HG03439 (cell line): ENCODE measurements at regions not wholly inside any gene's neighbourhood (a gene's known extent, or its start where the extent isn't known, plus 50 kb on each side); places are given as distances from the start of the nearest gene placed in this dataset.

ENCODE experiments used
- ATAC-seq: cut with Tn5 transposase; IDR thresholded peaks from one replicate; pipeline ENCODE4 v1.9.1; 2021; ENCODE audit warnings: mild to moderate bottlenecking, moderate library complexity; ENCODE audit not compliant: unreplicated experiment

GRCh38 chr11:104462341-104462740 lies 298.4 kb upstream of the PDGFD start:
- ATAC-seq = no peak

DNA sequence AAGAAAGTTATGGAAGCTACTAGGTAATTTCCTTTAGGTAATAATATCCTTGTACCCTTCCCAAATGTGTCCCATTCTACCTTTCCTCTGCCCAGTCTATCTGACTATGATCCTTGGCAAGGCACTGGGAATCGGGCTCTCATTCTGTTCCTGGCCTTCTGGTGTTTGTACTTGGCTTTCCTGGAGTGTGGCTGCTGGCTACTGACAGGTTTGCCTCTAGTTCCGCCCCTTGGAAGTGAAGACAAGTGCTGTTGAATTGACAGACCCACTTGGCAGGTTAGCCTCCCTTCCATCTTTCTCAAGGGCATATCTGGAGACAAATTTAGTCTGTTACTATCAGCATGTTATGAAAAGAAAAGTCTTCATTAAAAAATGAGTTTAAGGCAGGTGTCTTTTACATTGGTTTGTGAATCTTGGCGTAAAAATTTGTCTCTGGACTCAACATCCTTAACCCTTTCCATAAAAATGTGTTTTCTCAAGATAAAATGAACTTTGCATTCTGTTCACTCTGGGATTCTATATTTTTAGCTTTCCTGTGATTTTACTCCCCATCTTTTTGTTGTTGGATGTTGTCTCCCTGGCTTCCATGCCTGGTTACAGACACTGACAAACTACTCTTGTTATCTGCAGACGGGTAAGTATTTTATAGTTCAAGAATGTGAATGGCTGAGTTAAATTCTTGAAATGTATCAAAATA lies 287.4 kb upstream of the PDGFD start:
- no peak for ATAC-seq

- ATAC-seq = no peak
Observed at GRCh38 chr11:104443387-104443786, 279.4 kb upstream of the PDGFD start.

DNA sequence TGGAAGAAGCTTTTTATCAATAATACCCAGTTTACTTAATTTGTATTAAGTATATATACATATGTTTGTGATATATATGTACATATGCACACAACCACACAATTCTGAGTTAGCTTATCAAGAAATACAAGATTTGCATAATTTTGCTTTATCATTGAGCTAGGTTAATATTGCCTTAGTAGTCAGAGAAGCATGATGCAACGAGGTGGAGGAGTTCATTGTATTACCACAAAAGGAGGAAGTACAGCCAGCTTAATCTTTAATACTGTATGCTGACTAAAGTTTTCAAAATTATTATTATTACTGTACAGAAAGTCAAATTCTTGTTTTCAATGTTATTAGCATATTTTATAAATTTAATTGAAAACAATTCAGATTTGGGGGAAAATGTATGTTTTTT lies 278.4 kb upstream of the PDGFD start:
- ATAC-seq = no peak

GRCh38 chr11:104435494-104435893 lies 271.5 kb upstream of the PDGFD start:
- ATAC-seq = no peak

DNA sequence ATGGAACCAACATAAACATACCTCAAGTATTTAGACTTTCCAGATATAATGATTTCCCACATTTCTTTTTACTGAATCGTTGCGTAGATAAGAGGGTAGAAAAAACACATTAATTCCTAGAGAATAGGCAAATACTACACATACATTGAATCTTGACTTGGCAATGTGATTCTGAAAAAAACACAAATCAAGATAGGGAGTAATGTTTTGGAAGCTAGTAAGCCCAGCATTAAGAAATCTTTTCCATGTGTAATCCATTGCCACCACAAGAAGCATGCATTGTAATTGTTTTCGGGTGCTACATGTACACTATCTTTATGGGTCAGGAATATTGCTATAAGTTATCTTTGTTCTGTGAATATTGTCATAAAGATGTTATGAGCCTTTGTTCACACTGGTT lies 269.8 kb upstream of the PDGFD start:
- ATAC-seq = no peak

GRCh38 chr11:104432981-104433380 lies 269.0 kb upstream of the PDGFD start:
- ATAC-seq = no peak

DNA sequence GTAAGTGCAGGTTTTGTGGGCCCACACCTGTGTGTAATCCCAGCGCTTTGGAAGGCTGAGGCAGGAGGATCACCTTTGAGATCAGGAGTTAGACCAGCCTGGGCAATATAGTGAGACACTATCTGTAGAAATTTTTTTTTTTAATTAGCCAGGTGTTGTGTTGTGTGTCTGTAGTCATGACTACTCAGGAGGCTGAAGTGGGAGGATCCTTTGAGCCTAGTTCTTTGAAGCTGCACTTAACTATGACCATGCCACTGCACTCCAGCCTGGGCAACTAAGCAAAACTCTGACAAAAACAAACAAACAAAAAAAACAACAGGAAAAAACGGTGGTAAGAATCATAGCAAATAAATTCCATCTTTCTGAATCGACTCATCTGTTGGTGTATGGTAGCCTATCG lies 268.6 kb upstream of the PDGFD start:
- no peak for ATAC-seq

DNA sequence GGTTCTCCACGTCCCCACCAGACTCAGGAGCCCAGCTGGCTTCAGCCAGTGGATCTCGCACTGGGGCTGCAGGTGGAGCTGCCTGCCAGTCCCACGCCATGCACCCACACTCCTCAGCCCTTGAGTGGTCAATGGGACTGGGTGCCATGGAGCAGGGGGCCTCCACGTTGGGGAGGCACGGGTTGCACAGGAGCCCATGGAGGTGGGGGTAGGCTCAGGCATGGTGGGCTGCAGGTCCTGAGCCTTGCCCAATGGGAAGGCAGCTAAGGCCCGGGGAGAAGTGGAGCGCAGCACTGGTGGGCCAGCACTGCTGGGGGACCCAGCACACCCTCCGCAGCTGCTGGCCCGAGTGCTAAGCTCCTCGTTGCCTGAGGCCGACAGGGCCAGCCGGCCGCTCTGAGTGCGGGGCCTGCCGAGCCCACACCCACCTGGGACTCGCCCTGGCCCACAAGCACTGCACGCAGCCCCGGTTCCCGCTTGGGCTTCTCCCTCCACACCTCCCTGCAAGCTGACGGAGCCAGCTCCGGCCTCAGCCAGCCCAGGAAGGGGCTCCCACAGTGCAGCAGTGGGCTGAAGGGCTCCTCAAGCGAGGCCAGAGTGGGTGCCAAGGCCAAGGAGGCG lies 258.5 kb upstream of the PDGFD start:
- ATAC-seq = no peak

- ATAC-seq = no peak
Observed at GRCh38 chr11:104410336-104410735, 246.4 kb upstream of the PDGFD start.

DNA sequence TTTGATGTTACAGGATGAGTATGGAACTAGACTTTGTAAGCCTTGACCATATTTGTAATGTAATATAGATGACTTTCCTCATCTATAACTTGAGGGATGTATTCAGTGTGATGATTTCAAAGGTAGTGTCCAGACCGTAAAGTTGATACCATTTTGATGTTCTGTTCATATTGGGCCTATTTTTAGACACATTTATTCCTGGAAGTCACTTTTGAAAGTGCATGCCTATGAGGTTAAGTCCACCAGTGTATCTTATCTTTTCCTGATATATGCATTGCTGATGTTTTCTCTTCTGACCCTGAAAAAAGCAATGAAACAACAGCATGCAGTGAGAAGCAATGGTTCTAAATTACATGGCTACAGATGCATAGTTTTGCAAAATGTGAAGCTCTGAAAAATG lies 244.7 kb upstream of the PDGFD start:
- ATAC-seq = no peak

- no peak for ATAC-seq
Observed at GRCh38 chr11:104405277-104405676, 241.3 kb upstream of the PDGFD start.

GRCh38 chr11:104404231-104405175 lies 240.6 kb upstream of the PDGFD start:
- ATAC-seq = no peak

GRCh38 chr11:104402812-104403521 lies 239.0 kb upstream of the PDGFD start:
- ATAC-seq = no peak

DNA sequence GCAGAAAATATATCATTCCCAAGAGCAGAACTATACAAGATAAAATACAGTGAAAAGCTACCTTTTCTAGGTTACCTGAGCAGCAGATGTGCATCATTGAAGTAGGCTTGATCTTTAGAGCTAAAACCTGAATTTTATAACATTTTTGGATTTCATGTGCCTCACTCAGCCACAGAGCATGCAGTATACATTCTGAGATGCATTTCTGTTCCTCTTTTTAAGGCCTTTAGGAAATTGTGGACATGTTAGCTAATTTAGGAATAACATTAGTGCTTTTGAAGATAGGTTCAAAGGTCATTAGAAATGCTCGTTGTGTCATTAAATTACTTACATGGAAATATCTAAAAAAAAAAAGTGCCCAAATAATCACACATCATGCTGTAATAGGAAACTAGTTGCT lies 230.6 kb upstream of the PDGFD start:
- no peak for ATAC-seq

DNA sequence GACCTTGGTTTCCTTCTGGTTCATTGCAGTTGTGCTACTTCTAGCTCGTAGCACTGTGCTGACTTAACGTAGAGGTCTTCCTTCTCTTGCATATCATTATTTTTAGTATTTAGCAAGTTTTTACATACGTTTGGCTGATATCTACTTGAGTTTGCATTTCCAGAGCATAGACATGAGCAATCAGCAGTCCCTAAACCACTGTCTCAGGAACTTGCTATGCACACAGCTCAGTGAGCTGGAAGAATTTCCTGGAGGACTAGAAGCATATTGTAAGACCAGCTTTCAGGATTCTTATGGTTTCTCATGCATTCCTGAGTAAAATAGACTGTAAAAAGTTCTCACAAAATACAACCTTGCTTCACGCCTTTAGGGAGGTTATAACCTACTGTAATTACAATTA lies 226.7 kb upstream of the PDGFD start:
- no peak for ATAC-seq

DNA sequence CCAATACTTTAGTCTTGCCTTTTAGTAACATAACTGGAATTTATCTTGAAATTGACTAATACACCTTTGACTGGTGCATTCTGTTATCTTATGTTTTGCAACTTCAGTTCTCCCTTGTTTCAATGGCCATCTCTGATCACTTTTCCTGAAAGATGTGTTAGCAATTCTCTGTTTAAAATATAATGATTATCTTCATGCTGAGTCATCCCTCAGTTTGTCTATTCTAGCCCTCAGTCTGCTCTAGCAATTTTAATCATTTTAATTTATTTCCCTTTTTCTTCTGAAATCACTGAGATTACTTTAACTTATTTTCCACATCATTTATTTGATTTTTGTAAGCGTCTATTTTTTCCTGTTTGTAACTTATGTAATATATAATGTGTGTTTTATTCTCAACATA lies 221.9 kb upstream of the PDGFD start:
- ATAC-seq = no peak

DNA sequence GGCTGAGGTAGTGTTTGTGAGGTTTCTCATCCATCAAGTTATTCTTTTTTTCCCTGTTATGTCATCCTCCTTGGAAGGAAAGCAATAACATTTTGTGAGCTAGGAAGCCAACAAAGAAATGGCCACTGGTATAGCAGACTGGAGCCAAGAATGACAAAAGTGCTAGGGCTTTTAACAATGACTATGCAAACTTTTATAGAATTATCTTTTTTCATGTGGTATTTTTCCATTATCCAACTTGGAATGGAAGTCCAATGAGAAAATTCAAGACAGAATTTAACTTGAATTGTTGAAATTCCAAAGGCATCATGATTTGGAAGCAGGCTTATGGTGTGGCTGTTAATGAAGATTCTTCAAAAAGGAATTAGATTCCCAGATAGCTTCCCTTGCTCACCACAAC lies 216.4 kb upstream of the PDGFD start:
- ATAC-seq = no peak

GRCh38 chr11:104372111-104372510 lies 208.2 kb upstream of the PDGFD start:
- ATAC-seq = no peak

- no peak for ATAC-seq
Observed at GRCh38 chr11:104370478-104370877, 206.5 kb upstream of the PDGFD start.

DNA sequence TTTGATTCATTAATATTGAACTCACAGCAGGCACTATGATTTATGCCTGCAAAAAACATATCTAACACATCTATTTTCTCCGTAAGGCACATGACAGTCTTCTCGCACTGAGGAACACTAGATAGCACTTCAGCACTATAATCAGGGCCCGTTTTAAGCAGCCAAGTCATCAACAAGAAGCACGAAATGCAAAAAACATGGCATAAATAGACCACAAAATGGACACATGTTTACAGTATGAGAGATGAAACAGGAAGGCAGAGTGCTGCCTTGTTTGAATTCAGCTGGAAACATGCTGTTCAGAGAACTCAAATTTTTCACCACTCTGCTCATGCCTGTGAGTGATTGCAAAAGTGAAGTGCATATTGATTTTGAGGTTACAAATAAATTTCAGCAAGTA lies 205.8 kb upstream of the PDGFD start:
- ATAC-seq = no peak
